Stimulated activated CD8-positive, alpha-beta memory T cell treated with anti-CD3 and anti-CD28 coated beads, Interleukin-12 subunit alpha, Interleukin-12 subunit beta, amount 100 ng/mL, for 24 hours (primary cell): ENCODE measurements at regions not wholly inside any gene's neighbourhood (a gene's known extent, or its start where the extent isn't known, plus 50 kb on each side); places are given as distances from the start of the nearest gene placed in this dataset.

Experiments used
- DNase-seq: peaks from one replicate; pipeline ENCODE4 v3.0.0-alpha.2; 2020; ENCODE audit errors: extremely low read depth

DNA sequence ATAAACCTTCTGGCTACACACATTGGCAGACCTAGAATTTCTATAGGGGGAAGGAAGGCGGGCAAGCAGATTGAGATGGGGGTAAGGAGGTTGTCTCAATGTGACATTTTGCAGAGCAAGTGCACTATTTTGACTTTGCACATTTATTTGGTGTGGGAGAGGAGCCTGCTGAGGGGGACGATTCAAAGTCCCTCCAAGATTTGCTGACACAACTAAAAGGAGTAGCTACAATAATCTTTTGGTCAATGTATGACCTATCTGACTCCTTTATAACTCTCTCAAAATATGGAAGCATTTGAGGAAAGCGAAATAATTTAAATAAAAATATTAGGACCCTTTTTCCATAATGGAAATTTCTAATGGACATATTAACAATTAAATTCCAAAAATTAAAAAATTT is 274.9 kb upstream of the PPARGC1A start:
- no peak for DNase-seq

DNA sequence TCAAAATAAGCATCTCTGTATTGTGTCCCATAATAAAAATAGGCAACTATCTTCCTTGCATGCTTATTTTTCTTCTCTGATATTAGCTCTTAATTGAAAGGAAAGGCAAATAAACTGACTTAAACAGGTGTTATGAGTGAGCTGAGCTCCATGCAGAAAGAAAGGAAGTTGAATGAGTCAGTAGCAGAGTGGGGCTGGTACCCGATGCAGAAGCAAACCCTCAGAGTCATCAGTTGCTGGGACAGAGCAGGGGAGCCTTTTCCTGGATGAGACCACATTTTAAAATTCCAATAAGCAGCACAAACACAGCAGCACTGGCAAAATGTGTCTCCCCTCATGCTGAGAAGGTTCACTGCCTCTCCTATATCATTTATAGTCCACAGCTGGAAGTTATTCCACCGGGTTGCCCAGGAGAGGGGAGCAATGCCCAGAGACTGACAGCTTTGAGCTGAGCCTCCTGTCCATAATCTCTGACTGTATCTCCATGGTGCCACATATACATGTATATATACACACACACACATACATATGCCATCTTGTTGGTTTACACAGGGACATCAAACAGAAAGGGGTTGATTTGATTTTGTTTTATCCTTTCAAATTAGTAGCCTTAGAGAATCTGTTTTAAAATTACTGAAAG is 274.3 kb upstream of the PPARGC1A start:
- DNase-seq, result no peak

DNA sequence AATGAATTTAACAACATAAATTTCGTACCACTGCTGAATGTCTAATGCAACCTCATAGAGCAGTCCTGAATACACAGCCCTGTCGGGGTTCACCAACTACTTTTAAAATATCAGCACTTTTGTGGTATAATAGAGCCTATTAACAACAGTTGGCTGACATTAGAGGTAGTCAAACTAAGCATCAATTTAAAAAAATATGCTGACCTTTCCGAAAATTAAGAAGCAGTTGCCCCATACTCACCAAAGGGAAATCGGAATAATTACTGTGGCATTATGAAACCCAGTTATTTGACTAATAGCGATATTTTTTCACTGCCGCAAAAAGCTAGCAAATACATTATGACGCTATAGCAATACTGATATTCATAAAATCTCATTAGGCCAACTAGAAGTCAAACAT is 273.5 kb upstream of the PPARGC1A start:
- DNase-seq, result no peak

- DNase-seq, result no peak
Observed at GRCh38 chr4:24160358-24160757, 270.5 kb upstream of the PPARGC1A start.

DNA sequence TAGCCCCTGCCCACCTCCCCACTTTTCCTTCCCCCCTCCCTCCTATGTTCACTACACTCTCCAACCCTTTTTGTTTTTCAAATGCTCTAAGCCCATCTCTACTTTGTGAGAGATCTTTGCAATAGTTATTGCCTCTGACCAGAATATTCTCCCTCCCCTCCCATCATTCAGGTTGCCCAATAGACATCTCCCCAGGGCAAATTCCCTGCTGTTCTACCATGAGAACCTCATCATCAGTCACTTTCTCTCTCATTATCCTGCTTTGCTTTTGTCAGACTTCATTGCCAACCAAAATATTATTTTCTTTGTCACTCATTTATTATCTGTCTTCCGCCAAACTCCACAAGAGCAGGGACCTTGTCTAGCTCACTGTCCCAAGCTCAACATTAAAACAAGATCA is 268.2 kb upstream of the PPARGC1A start:
- no peak for DNase-seq

- no peak for DNase-seq
Observed at GRCh38 chr4:24150034-24150433, 260.2 kb upstream of the PPARGC1A start.

- DNase-seq, result no peak
Observed at GRCh38 chr4:24146127-24146526, 256.3 kb upstream of the PPARGC1A start.

DNA sequence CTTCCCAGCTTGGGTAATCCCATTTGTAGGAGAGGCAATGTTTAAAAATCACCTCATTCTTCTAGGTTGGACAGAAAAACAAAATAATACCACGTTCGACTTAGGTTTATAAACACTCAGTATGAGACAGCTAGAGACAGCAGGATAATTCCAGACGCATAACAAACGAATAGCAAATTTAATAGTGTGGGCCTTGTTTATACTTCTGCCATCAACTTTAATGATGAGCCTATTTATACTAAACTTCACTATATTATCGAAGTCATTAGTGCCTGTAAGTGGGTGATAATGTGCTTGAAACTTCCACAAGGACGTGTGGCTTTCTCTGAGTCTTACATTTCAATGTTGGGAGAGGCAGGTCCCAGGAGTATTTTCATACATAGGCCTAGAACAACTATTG is 255.7 kb upstream of the PPARGC1A start:
- no peak for DNase-seq

DNA sequence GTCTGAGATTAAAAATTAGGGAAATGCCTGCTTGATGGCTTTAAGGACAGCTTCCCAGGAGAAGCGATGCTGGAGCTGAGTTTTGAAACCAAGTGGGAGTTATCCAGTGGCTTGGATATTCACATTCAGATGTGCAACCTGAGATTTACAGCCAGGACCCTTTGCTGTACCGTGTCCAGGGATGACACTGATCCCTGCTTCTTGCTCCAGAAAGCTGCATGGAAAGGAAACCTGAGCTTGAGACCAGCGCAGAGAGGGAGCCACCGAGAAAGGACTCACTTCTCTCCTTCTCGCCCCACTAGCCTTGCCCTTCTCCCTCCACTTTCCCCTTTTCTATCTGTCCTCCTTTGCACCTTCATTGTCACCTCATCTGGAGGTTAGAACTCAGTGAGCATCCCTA is 254.5 kb upstream of the PPARGC1A start:
- DNase-seq, result no peak

- no peak for DNase-seq
Observed at GRCh38 chr4:24143741-24144140, 253.9 kb upstream of the PPARGC1A start.

DNA sequence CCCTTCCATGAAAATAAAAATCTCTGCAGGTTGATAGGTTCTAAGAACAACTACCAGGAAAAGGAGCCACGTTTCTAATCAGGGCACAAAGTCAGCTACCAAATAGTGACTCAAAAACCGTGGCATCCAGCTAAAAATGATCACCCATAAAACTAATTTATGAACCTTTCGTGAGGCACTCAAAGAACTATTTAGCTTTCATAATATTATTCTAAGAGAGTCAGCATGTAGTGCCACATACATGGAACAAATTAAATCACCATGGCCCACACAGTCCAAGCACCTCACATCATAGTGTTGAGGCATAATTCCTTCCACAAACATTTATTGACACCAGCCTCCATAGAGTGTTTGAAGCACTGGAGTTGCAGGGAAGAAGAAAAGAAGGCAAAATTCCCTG is 252.0 kb upstream of the PPARGC1A start:
- no peak for DNase-seq

- no peak for DNase-seq
Observed at GRCh38 chr4:24140892-24141291, 251.0 kb upstream of the PPARGC1A start.

DNA sequence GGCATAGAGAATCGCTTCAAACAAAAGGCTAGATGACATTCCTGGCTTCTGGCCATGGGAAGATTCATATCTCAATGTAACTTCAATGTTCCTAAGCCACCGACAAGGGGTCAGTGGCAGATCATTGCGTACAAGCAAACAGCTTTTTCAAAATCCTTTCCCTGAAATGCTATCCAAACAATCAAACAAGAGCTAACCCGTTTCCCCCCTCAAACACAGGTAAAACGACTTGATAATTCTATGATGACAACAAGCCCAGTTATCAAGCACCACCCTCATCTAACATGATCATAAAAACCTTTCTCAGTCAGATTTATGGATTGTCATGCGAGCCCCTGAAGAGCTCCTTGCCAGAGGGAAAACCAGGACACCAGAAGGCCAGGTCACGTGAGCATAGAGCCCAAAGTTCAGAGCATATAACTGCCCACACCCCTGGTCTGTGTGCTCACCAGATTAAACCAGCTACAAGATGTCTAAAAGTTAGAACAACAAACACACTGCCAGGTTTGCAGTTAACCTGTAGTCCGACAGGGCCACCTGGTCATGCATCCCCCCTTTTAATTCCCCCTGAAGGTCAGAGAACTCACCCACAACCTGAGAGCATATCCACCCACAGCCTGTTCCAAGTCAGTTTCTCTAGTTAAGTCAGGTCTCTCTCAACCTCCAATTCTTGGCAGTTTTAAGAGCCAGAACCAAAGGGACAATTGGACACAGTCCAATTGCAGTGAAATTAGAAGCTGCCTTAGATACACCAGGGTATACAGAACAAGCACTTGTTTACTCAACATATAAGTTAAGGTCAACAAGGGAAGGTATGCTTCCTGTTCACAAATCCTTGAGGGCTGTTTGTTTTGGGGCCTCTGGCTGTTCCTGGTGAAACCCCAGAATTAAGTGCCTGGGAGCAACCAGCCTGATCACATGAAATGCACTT is 248.1 kb upstream of the PPARGC1A start:
- DNase-seq, result no peak

DNA sequence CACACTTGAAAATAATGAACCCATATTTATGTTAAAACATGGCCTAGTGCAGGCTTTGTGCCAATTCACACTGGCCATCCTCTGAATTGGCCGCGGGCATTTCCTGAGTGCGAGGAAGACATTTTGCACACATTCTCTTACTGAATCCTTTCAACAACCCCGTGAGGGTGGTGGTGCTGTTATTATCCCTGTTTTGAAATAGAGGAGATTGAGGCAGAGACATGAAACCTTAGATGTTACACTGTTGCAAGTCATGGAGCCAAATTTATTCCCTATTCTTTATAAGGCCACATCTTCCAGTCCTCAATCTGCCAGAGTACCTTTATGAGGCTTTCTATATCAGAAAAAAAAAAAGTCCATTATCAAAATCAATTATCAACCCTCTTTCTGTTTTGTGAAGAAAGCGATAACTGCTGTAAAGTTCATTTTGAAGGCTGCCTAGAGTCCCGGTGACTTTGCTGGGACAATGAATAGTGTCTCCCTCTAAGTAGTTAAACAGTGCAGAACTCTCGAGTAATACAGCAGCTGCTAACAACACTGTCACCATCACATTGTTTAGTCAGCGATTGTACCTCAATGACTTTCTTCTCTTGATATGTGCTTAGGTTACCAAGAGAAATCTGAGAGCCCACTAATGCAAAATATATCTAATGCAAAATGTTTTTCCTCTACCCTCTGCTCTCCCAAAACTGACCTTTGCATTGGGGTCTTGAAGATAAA is 242.3 kb upstream of the PPARGC1A start:
- no peak for DNase-seq

GRCh38 chr4:24130637-24131036 is 240.8 kb upstream of the PPARGC1A start:
- no peak for DNase-seq

- no peak for DNase-seq
Observed at GRCh38 chr4:24126776-24127175, 236.9 kb upstream of the PPARGC1A start.

DNA sequence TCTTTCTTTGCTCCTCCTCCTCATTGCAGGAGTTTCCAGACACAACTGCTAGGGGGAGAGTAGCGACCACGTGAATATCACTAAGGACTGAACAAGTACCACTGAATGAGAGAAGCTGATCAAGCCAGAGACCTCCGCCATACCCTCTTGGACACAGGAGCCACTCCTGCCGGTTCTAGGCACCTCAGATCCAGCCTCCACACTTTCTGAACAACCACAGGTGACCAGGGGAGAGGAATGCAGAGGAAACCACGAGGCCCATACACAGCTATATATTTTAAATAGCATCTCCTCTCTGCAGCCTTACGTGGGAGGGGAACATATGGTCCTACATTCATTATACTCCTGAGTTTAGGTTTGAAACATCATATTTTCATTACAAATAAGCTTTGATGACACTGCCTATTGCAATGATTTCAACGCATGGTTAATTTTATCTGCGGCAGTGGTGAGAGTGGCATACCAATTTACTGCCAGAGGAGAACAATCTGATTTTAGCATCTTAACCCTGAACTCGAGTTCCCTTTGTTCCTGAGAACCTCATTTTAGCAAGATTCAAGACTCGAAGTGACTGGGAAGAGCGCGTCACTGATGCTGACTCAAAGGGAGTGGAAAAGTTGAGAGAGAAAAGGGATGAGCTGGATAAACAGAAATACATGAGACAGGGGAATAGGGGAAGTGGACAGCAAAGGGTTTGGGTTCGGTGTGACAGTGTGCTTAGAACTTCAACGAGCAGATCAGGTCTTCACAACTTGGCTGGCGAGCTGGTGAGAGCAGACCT is 231.7 kb upstream of the PPARGC1A start:
- no peak for DNase-seq

- no peak for DNase-seq
Observed at GRCh38 chr4:24117975-24118374, 228.1 kb upstream of the PPARGC1A start.

- DNase-seq, result no peak
Observed at GRCh38 chr4:24116107-24116506, 226.3 kb upstream of the PPARGC1A start.

DNA sequence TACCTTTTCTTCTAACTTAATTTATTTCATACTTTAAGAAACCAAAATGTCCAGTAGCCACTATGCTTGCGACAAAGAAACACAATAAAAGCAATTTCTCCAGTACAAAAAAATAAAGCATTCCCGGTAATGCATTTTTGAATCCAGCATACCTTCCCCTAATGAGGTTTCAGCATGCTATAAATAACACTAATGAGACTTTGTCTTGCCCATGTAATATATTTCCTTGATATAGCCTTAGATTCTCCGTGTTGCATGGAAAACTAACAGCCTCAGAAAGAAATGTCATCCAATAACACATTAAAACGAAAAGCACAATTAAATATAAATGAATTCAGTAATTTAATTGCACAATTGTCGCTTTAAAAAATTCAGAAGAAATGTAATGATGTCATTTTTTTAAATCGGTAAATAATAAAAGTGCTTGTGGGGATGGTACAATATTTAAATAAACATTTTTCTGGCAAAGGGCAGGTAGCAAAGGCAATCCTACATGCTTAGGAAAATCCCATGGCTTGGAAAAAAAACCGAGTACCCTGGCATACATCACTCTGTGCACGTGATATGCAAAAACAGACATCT is 225.2 kb upstream of the PPARGC1A start:
- no peak for DNase-seq

- no peak for DNase-seq
Observed at GRCh38 chr4:24114444-24114843, 224.6 kb upstream of the PPARGC1A start.

GRCh38 chr4:24112466-24112865 is 222.6 kb upstream of the PPARGC1A start:
- no peak for DNase-seq
